ENCODE measurements at regions not wholly inside any gene's neighbourhood (a gene's known extent, or its start where the extent isn't known, plus 50 kb on each side); places are given as distances from the start of the nearest gene placed in this dataset.

DNA sequence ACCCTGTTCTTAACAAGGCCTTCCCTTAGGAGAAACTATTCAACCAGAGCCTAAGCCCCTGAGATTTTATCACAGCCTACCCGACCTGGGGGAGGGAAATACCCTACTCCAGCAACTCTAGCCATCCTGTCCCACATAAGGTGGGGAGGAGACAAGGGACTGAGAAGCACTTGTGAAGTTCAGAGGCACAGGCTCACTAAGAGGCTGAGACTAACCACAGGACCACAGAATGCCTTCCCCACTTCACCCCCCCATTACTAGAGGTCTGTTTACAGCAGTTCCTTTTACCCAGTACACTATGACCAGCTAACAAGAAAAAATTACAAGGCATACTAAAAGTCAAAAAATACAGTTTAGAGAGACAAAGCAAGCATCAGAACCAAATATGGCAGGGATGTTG lies 86.8 kb downstream of the TEX35 start:
- Histone ChIP-seq H3K27me3 (ENCODE audit: control insufficient read depth in 3 of 3, insufficient read depth in 3 of 3, low read length in 2 of 3) (no peaks in the 10 kb centered on the region), H3K9me3 (ENCODE audit: control insufficient read depth in 4 of 4, insufficient read depth in 3 of 4, low read length in 3 of 4) (no peaks in the 10 kb centered on the region), H3K36me3 (ENCODE audit: control insufficient read depth in 4 of 4, insufficient read depth in 4 of 4, low read length in 4 of 4) (no peaks in the 10 kb centered on the region), H3K9ac (ENCODE audit: insufficient read depth in 1 of 2, low read length in 2 of 2) (no peak overlapping the region), H3K27ac (ENCODE audit: low read depth in 1 of 2, low read length in 1 of 2) (no peak overlapping the region), H3K4me3 (no peak overlapping the region), H3K4me1 (ENCODE audit: control insufficient read depth in 5 of 5, insufficient read depth in 5 of 5, low read length in 5 of 5) (no peaks in the 10 kb centered on the region)
- WGBS, 2 donors = 14 to 17% methylated on average over 1 of the region's 1 CpG
- ATAC-seq (ENCODE audit: insufficient read depth, low FRiP score) (no peak), DNase-seq (no peak)
- TF ChIP-seq, protein P1, sequence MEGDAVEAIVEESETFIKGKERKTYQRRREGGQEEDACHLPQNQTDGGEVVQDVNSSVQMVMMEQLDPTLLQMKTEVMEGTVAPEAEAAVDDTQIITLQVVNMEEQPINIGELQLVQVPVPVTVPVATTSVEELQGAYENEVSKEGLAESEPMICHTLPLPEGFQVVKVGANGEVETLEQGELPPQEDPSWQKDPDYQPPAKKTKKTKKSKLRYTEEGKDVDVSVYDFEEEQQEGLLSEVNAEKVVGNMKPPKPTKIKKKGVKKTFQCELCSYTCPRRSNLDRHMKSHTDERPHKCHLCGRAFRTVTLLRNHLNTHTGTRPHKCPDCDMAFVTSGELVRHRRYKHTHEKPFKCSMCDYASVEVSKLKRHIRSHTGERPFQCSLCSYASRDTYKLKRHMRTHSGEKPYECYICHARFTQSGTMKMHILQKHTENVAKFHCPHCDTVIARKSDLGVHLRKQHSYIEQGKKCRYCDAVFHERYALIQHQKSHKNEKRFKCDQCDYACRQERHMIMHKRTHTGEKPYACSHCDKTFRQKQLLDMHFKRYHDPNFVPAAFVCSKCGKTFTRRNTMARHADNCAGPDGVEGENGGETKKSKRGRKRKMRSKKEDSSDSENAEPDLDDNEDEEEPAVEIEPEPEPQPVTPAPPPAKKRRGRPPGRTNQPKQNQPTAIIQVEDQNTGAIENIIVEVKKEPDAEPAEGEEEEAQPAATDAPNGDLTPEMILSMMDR (IDR thresholded peaks at IDR 0.05; ENCODE audit: control extremely low read depth, extremely low read depth) = no peak

DNA sequence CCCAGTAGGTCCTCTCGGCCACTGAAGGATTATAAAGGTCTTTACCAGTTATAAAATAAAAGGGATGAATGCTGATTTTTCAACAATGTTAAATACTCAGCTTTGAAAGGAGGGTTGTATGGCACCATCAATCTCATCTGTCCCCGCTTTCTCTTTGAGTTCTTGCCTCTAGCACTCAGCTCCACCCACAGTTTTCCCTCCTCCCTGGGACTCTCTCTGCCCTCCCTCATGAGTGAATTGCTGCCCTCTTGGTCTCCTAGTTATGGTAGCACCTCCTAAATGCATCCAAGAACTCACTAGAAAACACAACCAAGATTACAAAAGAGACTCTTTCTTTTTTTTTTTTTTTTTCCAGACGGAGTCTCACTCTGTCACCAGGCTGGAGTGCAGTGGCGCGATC lies 91.0 kb downstream of the TEX35 start:
- H3K27ac ChIP-seq (ENCODE audit: low read depth in 1 of 2, low read length in 1 of 2) = no peak overlapping the region
- H3K9me3 ChIP-seq (ENCODE audit: control insufficient read depth in 4 of 4, insufficient read depth in 3 of 4, low read length in 3 of 4) = no peaks in the 10 kb centered on the region
- H3K27me3 ChIP-seq (ENCODE audit: control insufficient read depth in 3 of 3, insufficient read depth in 3 of 3, low read length in 2 of 3) = no peaks in the 10 kb centered on the region
- TF ChIP-seq, protein P1 (IDR thresholded peaks at IDR 0.05; ENCODE audit: control extremely low read depth, extremely low read depth) = no peak
- no peak overlapping the region for H3K4me3 ChIP-seq
- DNase-seq = no peak
- WGBS, 2 donors = 93 to 97% methylated on average over 4 to 5 of the region's 5 CpGs
- peaks cover 0 to 3% (median 3%) of the 10 kb centered on the region in 5 donors for H3K4me1 ChIP-seq (ENCODE audit: control insufficient read depth in 5 of 5, insufficient read depth in 5 of 5, low read length in 5 of 5)
- no peak overlapping the region for H3K9ac ChIP-seq (ENCODE audit: insufficient read depth in 1 of 2, low read length in 2 of 2)
- no peak for ATAC-seq (ENCODE audit: insufficient read depth, low FRiP score)
- H3K36me3 ChIP-seq (ENCODE audit: control insufficient read depth in 4 of 4, insufficient read depth in 4 of 4, low read length in 4 of 4) = no peaks in the 10 kb centered on the region

GRCh38 chr1:178606839-178607238 lies 93.9 kb downstream of the TEX35 start:
- DNase-seq (no peak), ATAC-seq (ENCODE audit: insufficient read depth, low FRiP score) (no peak)
- Histone ChIP-seq H3K9ac (ENCODE audit: insufficient read depth in 1 of 2, low read length in 2 of 2) (no peak overlapping the region), H3K9me3 (ENCODE audit: control insufficient read depth in 4 of 4, insufficient read depth in 3 of 4, low read length in 3 of 4) (no peaks in the 10 kb centered on the region), H3K27me3 (ENCODE audit: control insufficient read depth in 3 of 3, insufficient read depth in 3 of 3, low read length in 2 of 3) (no peaks in the 10 kb centered on the region), H3K4me1 (ENCODE audit: control insufficient read depth in 5 of 5, insufficient read depth in 5 of 5, low read length in 5 of 5) (peaks cover 0 to 4% (median 3%) of the 10 kb centered on the region in 5 donors), H3K27ac (ENCODE audit: low read depth in 1 of 2, low read length in 1 of 2) (no peak overlapping the region), H3K4me3 (no peak overlapping the region), H3K36me3 (ENCODE audit: control insufficient read depth in 4 of 4, insufficient read depth in 4 of 4, low read length in 4 of 4) (no peaks in the 10 kb centered on the region)
- 97 to 100% methylated on average over 2 of the region's 2 CpGs for WGBS, 2 donors
- TF ChIP-seq, protein P1 (IDR thresholded peaks at IDR 0.05; ENCODE audit: control extremely low read depth, extremely low read depth) = no peak

- ATAC-seq (ENCODE audit: insufficient read depth, low FRiP score) (no peak), DNase-seq (no peak)
- TF ChIP-seq, protein P1 (IDR thresholded peaks at IDR 0.05; ENCODE audit: control extremely low read depth, extremely low read depth) = no peak
- Histone ChIP-seq H3K27ac (ENCODE audit: low read depth in 1 of 2, low read length in 1 of 2) (no peak overlapping the region), H3K9ac (ENCODE audit: insufficient read depth in 1 of 2, low read length in 2 of 2) (no peak overlapping the region), H3K27me3 (ENCODE audit: control insufficient read depth in 3 of 3, insufficient read depth in 3 of 3, low read length in 2 of 3) (no peaks in the 10 kb centered on the region), H3K36me3 (ENCODE audit: control insufficient read depth in 4 of 4, insufficient read depth in 4 of 4, low read length in 4 of 4) (no peaks in the 10 kb centered on the region), H3K9me3 (ENCODE audit: control insufficient read depth in 4 of 4, insufficient read depth in 3 of 4, low read length in 3 of 4) (no peaks in the 10 kb centered on the region), H3K4me3 (no peak overlapping the region), H3K4me1 (ENCODE audit: control insufficient read depth in 5 of 5, insufficient read depth in 5 of 5, low read length in 5 of 5) (peaks cover 0 to 4% (median 3%) of the 10 kb centered on the region in 5 donors)
- 68 to 70% methylated on average over 6 of the region's 6 CpGs for WGBS, 2 donors
Measured at GRCh38 chr1:178607718-178608408, 95.0 kb downstream of the TEX35 start.

Data from lung (tissue), 11 donors.